Neuronal stem cell (in vitro differentiated cells): ENCODE measurements at regions not wholly inside any gene's neighbourhood (a gene's known extent, or its start where the extent isn't known, plus 50 kb on each side); places are given as distances from the start of the nearest gene placed in this dataset.

Source experiments
- DNase-seq: peaks from one replicate; pipeline ENCODE4 v3.0.0-alpha.2; 2013; ENCODE audit warnings: low spot score
- H2AFZ ChIP-seq: one replicate; pipeline ENCODE4 v1.6.1; 2013; ENCODE audit warnings: mild to moderate bottlenecking, low read length, inconsistent platforms
- H2AK5ac ChIP-seq: 2 replicates; pipeline ENCODE4 v1.6.1; 2013; ENCODE audit warnings: low read depth, mild to moderate bottlenecking, inconsistent platforms, low read length, moderate library complexity, mixed read lengths
- H2BK120ac ChIP-seq: 2 replicates; pipeline ENCODE4 v1.6.1; 2013; ENCODE audit warnings: low read depth, mild to moderate bottlenecking, inconsistent platforms, low read length, moderate library complexity, mixed read lengths
- H2BK12ac ChIP-seq: one replicate; pipeline ENCODE4 v1.6.1; 2013; ENCODE audit warnings: low read length, inconsistent platforms
- H2BK15ac ChIP-seq: 2 replicates; pipeline ENCODE4 v1.6.1; 2013; ENCODE audit warnings: mild to moderate bottlenecking, low read length, inconsistent platforms, mixed read lengths
- H2BK5ac ChIP-seq: one replicate; pipeline ENCODE4 v1.6.1; 2013; ENCODE audit warnings: inconsistent platforms, mild to moderate bottlenecking, low read length, moderate library complexity
- H3K14ac ChIP-seq: one replicate; pipeline ENCODE4 v1.6.1; 2013; ENCODE audit warnings: low read length, inconsistent platforms
- H3K18ac ChIP-seq: 2 replicates; pipeline ENCODE4 v1.6.1; 2013; ENCODE audit warnings: low read length, inconsistent platforms
- H3K23ac ChIP-seq: 2 replicates; pipeline ENCODE4 v1.6.1; 2013; ENCODE audit warnings: low read depth, mild to moderate bottlenecking, mixed read lengths, low read length, inconsistent platforms; ENCODE audit not compliant: poor library complexity
- H3K27ac ChIP-seq: replicated peaks from 3 replicates; pipeline ENCODE4 v1.5.1; 2013; ENCODE audit warnings: low read length, inconsistent platforms
- H3K27me3 ChIP-seq, 3 experiments: 2 replicates each; pipeline ENCODE4 v1.6.1; 2013; ENCODE audit warnings: low read length in 3 of 3, mild to moderate bottlenecking in 2 of 3, inconsistent platforms in 1 of 3, low read depth in 1 of 3, mixed read lengths in 1 of 3, moderate library complexity in 1 of 3; ENCODE audit not compliant: control insufficient read depth in 3 of 3, insufficient read depth in 3 of 3
- H3K36me3 ChIP-seq, 2 donors: replicated peaks in 1 of 2; 2 replicates each; pipeline ENCODE4 v1.6.1; 2013; ENCODE audit warnings: low read length in 2 of 2; ENCODE audit not compliant: control insufficient read depth in 2 of 2, insufficient read depth in 2 of 2
- H3K4ac ChIP-seq: 2 replicates; pipeline ENCODE4 v1.6.1; 2013; ENCODE audit warnings: inconsistent platforms, mild to moderate bottlenecking, low read length, moderate library complexity
- H3K4me1 ChIP-seq, 2 donors: 1 replicate in 1 of 2; 2 replicates in 1 of 2; pipeline ENCODE4 v1.6.1; 2013; ENCODE audit warnings: low read length in 2 of 2, low read depth in 1 of 2; ENCODE audit not compliant: control insufficient read depth in 2 of 2, insufficient read depth in 1 of 2
- H3K4me2 ChIP-seq: one replicate; pipeline ENCODE4 v1.6.1; 2013; ENCODE audit warnings: mild to moderate bottlenecking, low read length, inconsistent platforms; ENCODE audit not compliant: insufficient read depth, poor library complexity, severe bottlenecking
- H3K4me3 ChIP-seq, 2 donors: 2 replicates each; pipeline ENCODE4 v1.5.1; 2013; ENCODE audit warnings: low read length in 2 of 2, mild to moderate bottlenecking in 2 of 2, inconsistent platforms in 1 of 2, moderate library complexity in 1 of 2
- H3K79me1 ChIP-seq: one replicate; pipeline ENCODE4 v1.6.1; 2013; ENCODE audit warnings: low read depth, mild to moderate bottlenecking, inconsistent platforms, low read length, moderate library complexity
- H3K9ac ChIP-seq: one replicate; pipeline ENCODE4 v1.6.1; 2013; ENCODE audit warnings: mild to moderate bottlenecking, low read depth, low read length, inconsistent platforms; ENCODE audit not compliant: poor library complexity
- H3K9me3 ChIP-seq, 2 donors: replicated peaks in 1 of 2; 2 replicates each; pipeline versions ENCODE3 to v1.6.1; 2013; ENCODE audit warnings: low read length in 2 of 2, mild to moderate bottlenecking in 2 of 2, inconsistent platforms in 1 of 2, low read depth in 1 of 2, mixed read lengths in 1 of 2, moderate library complexity in 1 of 2; ENCODE audit not compliant: control insufficient read depth in 2 of 2, insufficient read depth in 1 of 2
- H4K8ac ChIP-seq: one replicate; pipeline ENCODE4 v1.6.1; 2013; ENCODE audit warnings: low read depth, mild to moderate bottlenecking, inconsistent platforms, low read length, moderate library complexity
- H4K91ac ChIP-seq: one replicate; pipeline ENCODE4 v1.6.1; 2013; ENCODE audit warnings: low read length, low read depth, mild to moderate bottlenecking, inconsistent platforms; ENCODE audit not compliant: poor library complexity
- WGBS, 2 donors: extraction: QIAGEN DNeasy Blood & Tissue Kit; methylation state at CpG; one replicate each; pipeline ENCODE4 v1.1.7; 2013; ENCODE audit warnings: missing lambda C conversion rate in 2 of 2, mixed read lengths in 1 of 2; ENCODE audit not compliant: insufficient read length in 2 of 2, insufficient replicate concordance in 1 of 2; ENCODE audit errors: extremely low coverage in 2 of 2; 5-methylcytosine and 5-hydroxymethylcytosine counted together

GRCh38 chr10:130659528-130659927 is 523.3 kb downstream of the GLRX3 start:
- Histone ChIP-seq H2BK12ac (no peak overlapping the region), H3K27ac (no peak overlapping the region), H3K23ac (no peak overlapping the region), H3K4ac (no peak overlapping the region), H2BK15ac (no peak overlapping the region), H4K8ac (no peak overlapping the region), H2BK120ac (no peak overlapping the region), H3K14ac (no peak overlapping the region), H3K9me3 (no peaks in the 10 kb centered on the region), H3K4me3 (no peak overlapping the region), H3K79me1 (no peaks in the 10 kb centered on the region), H3K4me2 (no peak overlapping the region), H3K27me3 (no peaks in the 10 kb centered on the region), H3K36me3 (no peaks in the 10 kb centered on the region), H4K91ac (no peak overlapping the region), H2AFZ (no peak overlapping the region), H2AK5ac (no peak overlapping the region), H3K9ac (no peak overlapping the region), H3K18ac (no peak overlapping the region), H2BK5ac (no peak overlapping the region), H3K4me1 (peaks cover 0 to 2% of the 10 kb centered on the region in 2 donors)
- no peak for DNase-seq
- no CpG with 5 or more reads among the region's 10 CpGs for WGBS, 2 donors

- Histone ChIP-seq H2BK15ac (no peak overlapping the region), H4K8ac (no peak overlapping the region), H2BK5ac (no peak overlapping the region), H2BK12ac (no peak overlapping the region), H3K4ac (no peak overlapping the region), H3K79me1 (no peaks in the 10 kb centered on the region), H3K9me3 (no peaks in the 10 kb centered on the region), H3K18ac (no peak overlapping the region), H3K23ac (no peak overlapping the region), H3K4me3 (no peak overlapping the region), H3K14ac (no peak overlapping the region), H3K4me2 (no peak overlapping the region), H3K27me3 (no peaks in the 10 kb centered on the region), H3K9ac (no peak overlapping the region), H4K91ac (no peak overlapping the region), H3K4me1 (peaks cover 0 to 2% of the 10 kb centered on the region in 2 donors), H3K27ac (no peak overlapping the region), H2BK120ac (no peak overlapping the region), H2AK5ac (no peak overlapping the region), H2AFZ (no peak overlapping the region), H3K36me3 (no peaks in the 10 kb centered on the region)
- no peak for DNase-seq
- no CpG with 5 or more reads among the region's 3 CpGs for WGBS, 2 donors
Measured at GRCh38 chr10:130660266-130660665, 524.1 kb downstream of the GLRX3 start.

- Histone ChIP-seq H3K4me3 (no peak overlapping the region), H2BK12ac (no peak overlapping the region), H2BK120ac (no peak overlapping the region), H4K8ac (no peak overlapping the region), H3K27ac (no peak overlapping the region), H2AK5ac (no peak overlapping the region), H2BK5ac (no peak overlapping the region), H3K27me3 (no peaks in the 10 kb centered on the region), H3K4ac (no peak overlapping the region), H3K18ac (no peak overlapping the region), H2AFZ (no peak overlapping the region), H3K4me2 (no peak overlapping the region), H3K79me1 (no peaks in the 10 kb centered on the region), H2BK15ac (no peak overlapping the region), H3K9me3 (no peaks in the 10 kb centered on the region), H3K9ac (no peak overlapping the region), H4K91ac (no peak overlapping the region), H3K23ac (no peak overlapping the region), H3K4me1 (no peaks in the 10 kb centered on the region), H3K14ac (no peak overlapping the region), H3K36me3 (no peaks in the 10 kb centered on the region)
- DNase-seq, result no peak
- WGBS, 2 donors, result no CpG with 5 or more reads among the region's 7 CpGs
Measured at GRCh38 chr10:130661419-130661818, 525.2 kb downstream of the GLRX3 start.

- no peak overlapping the region for H3K14ac ChIP-seq
- no CpG with 5 or more reads among the region's 13 CpGs for WGBS, 2 donors
- no peak overlapping the region for H2AK5ac ChIP-seq
- H4K8ac ChIP-seq, result no peak overlapping the region
- no peak overlapping the region for H3K4ac ChIP-seq
- no peak overlapping the region for H3K27ac ChIP-seq
- H2BK5ac ChIP-seq, result no peak overlapping the region
- no peak overlapping the region for H3K4me2 ChIP-seq
- no peak overlapping the region for H2AFZ ChIP-seq
- H2BK15ac ChIP-seq, result no peak overlapping the region
- no peaks in the 10 kb centered on the region for H3K36me3 ChIP-seq
- DNase-seq, result no peak
- H3K23ac ChIP-seq, result no peak overlapping the region
- peak overlapping the region; percentile 55 for H3K18ac ChIP-seq
- no peaks in the 10 kb centered on the region for H3K27me3 ChIP-seq
- no peak overlapping the region for H4K91ac ChIP-seq
- no peak overlapping the region for H2BK120ac ChIP-seq
- H3K4me1 ChIP-seq, result no peaks in the 10 kb centered on the region
- no peaks in the 10 kb centered on the region for H3K9me3 ChIP-seq
- H2BK12ac ChIP-seq, result no peak overlapping the region
- no peaks in the 10 kb centered on the region for H3K79me1 ChIP-seq
- H3K4me3 ChIP-seq, result no peak overlapping the region
- H3K9ac ChIP-seq, result no peak overlapping the region
Measured at GRCh38 chr10:130662775-130663174, 526.6 kb downstream of the GLRX3 start.
